Gastroesophageal sphincter (tissue), 4 donors: ENCODE measurements at regions not wholly inside any gene's neighbourhood (a gene's known extent, or its start where the extent isn't known, plus 50 kb on each side); places are given as distances from the start of the nearest gene placed in this dataset.

Source experiments
- ATAC-seq: fragments of 150-250 bp; one replicate; pipeline ENCODE4 v1.9.1; 2016; ENCODE audit warnings: mild to moderate bottlenecking, moderate library complexity
- H3K27ac ChIP-seq, 4 donors: fragments of 200-600 bp; sonication (generic) in 3 of 4; 1 replicate in 3 of 4; 2 replicates in 1 of 4; pipeline ENCODE4 v1.5.1; 2016 to 2019
- H3K27me3 ChIP-seq: fragments of 200-600 bp; sonication (generic); one replicate; pipeline ENCODE4 v1.5.1; 2019
- H3K36me3 ChIP-seq, 2 donors: fragments of 200-600 bp; sonication (generic); one replicate each; pipeline ENCODE4 v1.5.1; 2019; ENCODE audit warnings: control low read depth in 1 of 2
- H3K4me1 ChIP-seq, 3 donors: fragments of 200-600 bp; sonication (generic); 1 replicate in 2 of 3; 2 replicates in 1 of 3; pipeline ENCODE4 v1.5.1; 2016 to 2019; ENCODE audit warnings: control low read depth in 2 of 3
- H3K4me3 ChIP-seq, 2 donors: fragments of 200-600 bp; sonication (generic); one replicate each; pipeline ENCODE4 v1.5.1; 2019; ENCODE audit warnings: mild to moderate bottlenecking in 1 of 2, moderate library complexity in 1 of 2
- H3K9me3 ChIP-seq, 3 donors: fragments of 200-600 bp; sonication (generic); one replicate each; pipeline ENCODE4 v1.5.1; 2017 to 2019; ENCODE audit warnings: control low read depth in 2 of 3
- CTCF ChIP-seq, 4 experiments: fragments of 200-600 bp in 2 of 4; fragments of 450-650 bp in 2 of 4; sonication (generic) in 1 of 4; IDR thresholded peaks; one replicate each; pipeline ENCODE4 v1.5.1; 2017 to 2019; ENCODE audit warnings: antibody characterized with exemption in 4 of 4, mild to moderate bottlenecking in 2 of 4, moderate library complexity in 2 of 4
- EP300 ChIP-seq: sonication (generic); formaldehyde crosslinking; IDR thresholded peaks from one replicate; pipeline ENCODE4 v1.6.1; 2017; ENCODE audit warnings: antibody characterized with exemption, mild to moderate bottlenecking
- POLR2A ChIP-seq, 2 donors: fragments of 450-650 bp; IDR thresholded peaks; one replicate each; pipeline ENCODE4 v1.6.1; 2017; ENCODE audit warnings: antibody characterized with exemption in 2 of 2, mild to moderate bottlenecking in 2 of 2, moderate library complexity in 1 of 2
- POLR2AphosphoS5 ChIP-seq: sonication (generic); formaldehyde crosslinking; IDR thresholded peaks from one replicate; pipeline ENCODE4 v1.6.1; 2017; ENCODE audit warnings: antibody characterized with exemption
- WGBS, 2 donors: methylation state at CpG; one replicate each; pipeline ENCODE4 v1.1.5; 2018; ENCODE audit warnings: low coverage in 1 of 2; 5-methylcytosine and 5-hydroxymethylcytosine counted together

GRCh38 chr17:36661047-36661666, 59.8 kb downstream of the MRM1 start:
- H3K4me1 ChIP-seq, result peaks cover 0 to 14% (median 5%) of the 10 kb centered on the region in 3 donors
- H3K27ac ChIP-seq, result no peak overlapping the region
- no peaks in the 10 kb centered on the region for H3K36me3 ChIP-seq
- ATAC-seq, result no peak
- no peaks in the 10 kb centered on the region for H3K9me3 ChIP-seq
- TF ChIP-seq CTCF (IDR thresholded peaks at IDR 0.05), result no peak
- no peak for TF ChIP-seq POLR2AphosphoS5
- TF ChIP-seq EP300, result no peak
- TF ChIP-seq POLR2A (IDR thresholded peaks at IDR 0.05), result no peak
- 13 to 18% methylated on average over 13 to 15 of the region's 21 CpGs for WGBS, 2 donors
- H3K27me3 ChIP-seq, result peaks cover 95% of the 10 kb centered on the region
- H3K4me3 ChIP-seq, result no peak overlapping the region

GRCh38 chr17:36661688-36662087, 60.3 kb downstream of the MRM1 start:
- no peak for TF ChIP-seq POLR2AphosphoS5
- TF ChIP-seq EP300, result no peak
- no peak for TF ChIP-seq CTCF (IDR thresholded peaks at IDR 0.05)
- no peak for TF ChIP-seq POLR2A (IDR thresholded peaks at IDR 0.05)
- H3K4me1 ChIP-seq, result peaks cover 0 to 14% (median 5%) of the 10 kb centered on the region in 3 donors
- no peaks in the 10 kb centered on the region for H3K36me3 ChIP-seq
- H3K9me3 ChIP-seq, result no peaks in the 10 kb centered on the region
- peaks cover 95% of the 10 kb centered on the region for H3K27me3 ChIP-seq
- 53 to 85% methylated on average over 2 to 9 of the region's 9 CpGs for WGBS, 2 donors
- no peak overlapping the region for H3K27ac ChIP-seq
- ATAC-seq, result no peak
- H3K4me3 ChIP-seq, result no peak overlapping the region

GRCh38 chr17:36665417-36665816, 64.0 kb downstream of the MRM1 start:
- 49 to 70% methylated on average over 8 to 11 of the region's 11 CpGs for WGBS, 2 donors
- Histone ChIP-seq H3K4me1 (no peaks in the 10 kb centered on the region), H3K27me3 (peaks cover 77% of the 10 kb centered on the region), H3K36me3 (no peaks in the 10 kb centered on the region), H3K9me3 (no peaks in the 10 kb centered on the region), H3K4me3 (no peak overlapping the region), H3K27ac (no peak overlapping the region)
- TF ChIP-seq EP300 (no peak), CTCF (IDR thresholded peaks at IDR 0.05) (no peak), POLR2AphosphoS5 (no peak), POLR2A (IDR thresholded peaks at IDR 0.05) (no peak)
- ATAC-seq, result no peak

GRCh38 chr17:36667922-36668321, 66.5 kb downstream of the MRM1 start:
- H3K4me3 ChIP-seq, result no peak overlapping the region
- 68% methylated on average over 2 of the region's 2 CpGs; no CpG with 5 or more reads in 1 of the 2 donors for WGBS, 2 donors
- peaks cover 64% of the 10 kb centered on the region for H3K27me3 ChIP-seq
- no peak for ATAC-seq
- H3K9me3 ChIP-seq, result no peaks in the 10 kb centered on the region
- no peaks in the 10 kb centered on the region for H3K4me1 ChIP-seq
- no peak overlapping the region for H3K27ac ChIP-seq
- no peaks in the 10 kb centered on the region for H3K36me3 ChIP-seq
- TF ChIP-seq POLR2A (IDR thresholded peaks at IDR 0.05) (no peak), POLR2AphosphoS5 (no peak), CTCF (IDR thresholded peaks at IDR 0.05) (no peak), EP300 (no peak)

GRCh38 chr17:36668824-36669223, 67.4 kb downstream of the MRM1 start:
- Histone ChIP-seq H3K4me1 (no peaks in the 10 kb centered on the region), H3K9me3 (no peaks in the 10 kb centered on the region), H3K4me3 (no peak overlapping the region), H3K36me3 (no peaks in the 10 kb centered on the region), H3K27ac (no peak overlapping the region), H3K27me3 (peaks cover 59% of the 10 kb centered on the region)
- TF ChIP-seq CTCF (IDR thresholded peaks at IDR 0.05) (no peak), POLR2AphosphoS5 (no peak), POLR2A (IDR thresholded peaks at IDR 0.05) (no peak), EP300 (no peak)
- ATAC-seq, result no peak
- WGBS, 2 donors, result 50% methylated on average over 1 of the region's 1 CpG; no CpG with 5 or more reads in 1 of the 2 donors
